Kidney (tissue), 13 donors: ENCODE measurements at regions not wholly inside any gene's neighbourhood (a gene's known extent, or its start where the extent isn't known, plus 50 kb on each side); places are given as distances from the start of the nearest gene placed in this dataset.

Source experiments
- DNase-seq, 5 donors: peaks; one replicate each; pipeline ENCODE4 v3.0.0-alpha.2; 2013 to 2020
- FAIRE-seq: peaks from 2 replicates; lab custom pipeline; 2012; peaks lifted over from hg19 to GRCh38; lab: Jason Lieb, UNC
- H3K27ac ChIP-seq, 2 donors: one replicate each; pipeline ENCODE4 v1.7.0; 2013; ENCODE audit warnings: low read depth in 2 of 2, low read length in 2 of 2, inconsistent platforms in 1 of 2
- H3K27me3 ChIP-seq: one replicate; pipeline ENCODE4 v1.7.1; 2013; ENCODE audit warnings: low read length, inconsistent platforms; ENCODE audit not compliant: control insufficient read depth, insufficient read depth
- H3K36me3 ChIP-seq, 3 donors: one replicate each; pipeline versions ENCODE4 v1.7.0 to v1.7.1; 2013; ENCODE audit warnings: low read length in 3 of 3, control low read depth in 1 of 3, inconsistent platforms in 1 of 3; ENCODE audit not compliant: insufficient read depth in 3 of 3, control insufficient read depth in 2 of 3
- H3K4me1 ChIP-seq, 3 donors: one replicate each; pipeline versions ENCODE4 v1.7.0 to v1.7.1; 2013; ENCODE audit warnings: low read length in 3 of 3, inconsistent platforms in 1 of 3, low read depth in 1 of 3; ENCODE audit not compliant: control insufficient read depth in 2 of 3, insufficient read depth in 2 of 3
- H3K4me3 ChIP-seq, 3 donors: one replicate each; pipeline versions ENCODE4 v1.7.0 to v1.8.1; 2013; ENCODE audit warnings: low read length in 3 of 3, control low read depth in 1 of 3, inconsistent platforms in 1 of 3
- H3K9ac ChIP-seq, 3 donors: one replicate each; pipeline versions ENCODE4 v1.7.0 to v1.7.1; 2013; ENCODE audit warnings: low read length in 3 of 3, control low read depth in 1 of 3, inconsistent platforms in 1 of 3
- H3K9me3 ChIP-seq, 3 donors: one replicate each; pipeline versions ENCODE4 v1.7.0 to v1.7.1; 2013; ENCODE audit warnings: low read length in 3 of 3, control low read depth in 1 of 3, inconsistent platforms in 1 of 3; ENCODE audit not compliant: control insufficient read depth in 2 of 3, insufficient read depth in 1 of 3
- intact Hi-C: fragments of 100-400 bp; cut with DNase I; formaldehyde crosslinking; loops from one replicate; pipeline ENCODE4 v1.11.1; 2022
- TF ChIP-seq, protein P1 (sequence below): IDR thresholded peaks from 3 replicates; pipeline ENCODE4 v1.5.1; 2012; ENCODE audit warnings: mild to moderate bottlenecking, moderate library complexity, borderline replicate concordance; ENCODE audit not compliant: insufficient read depth; ENCODE audit errors: extremely low read depth
- donor health status: control.
- donor health status: control.
- donor health status: control.
- donor health status: control.
- donor health status: control.
- donor health status: DM: yes; HTN: yes; CAD: no.
- donor health status: Normal renal cell carcinoma (clear cell type).

DNA sequence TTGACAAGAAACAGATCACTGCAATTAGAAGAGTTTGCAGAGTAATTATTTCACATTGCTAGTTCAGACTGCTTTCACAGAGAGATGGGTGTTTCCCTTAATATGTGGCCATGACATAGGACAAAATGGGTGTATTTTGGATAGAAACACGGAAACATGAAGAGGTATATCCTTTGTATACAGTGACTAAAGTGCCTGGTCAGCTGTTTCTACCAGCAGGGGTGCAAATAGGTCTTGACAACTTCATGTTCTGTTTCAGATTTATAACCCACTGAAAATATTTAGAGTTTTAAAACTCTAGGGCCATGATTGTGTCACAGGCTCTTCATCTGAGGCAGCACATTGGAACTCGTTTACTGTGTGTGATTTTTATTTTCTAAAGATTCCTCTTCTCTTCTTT lies 357.1 kb upstream of the TNP1 start:
- no peak overlapping the region for H3K4me3 ChIP-seq
- H3K4me1 ChIP-seq = no peaks in the 10 kb centered on the region
- no peak for DNase-seq
- no peak overlapping the region for H3K27ac ChIP-seq
- intact Hi-C loops = no loop called here
- no peaks in the 10 kb centered on the region for H3K27me3 ChIP-seq
- no peaks in the 10 kb centered on the region for H3K36me3 ChIP-seq
- FAIRE-seq = no peak
- TF ChIP-seq, protein P1, sequence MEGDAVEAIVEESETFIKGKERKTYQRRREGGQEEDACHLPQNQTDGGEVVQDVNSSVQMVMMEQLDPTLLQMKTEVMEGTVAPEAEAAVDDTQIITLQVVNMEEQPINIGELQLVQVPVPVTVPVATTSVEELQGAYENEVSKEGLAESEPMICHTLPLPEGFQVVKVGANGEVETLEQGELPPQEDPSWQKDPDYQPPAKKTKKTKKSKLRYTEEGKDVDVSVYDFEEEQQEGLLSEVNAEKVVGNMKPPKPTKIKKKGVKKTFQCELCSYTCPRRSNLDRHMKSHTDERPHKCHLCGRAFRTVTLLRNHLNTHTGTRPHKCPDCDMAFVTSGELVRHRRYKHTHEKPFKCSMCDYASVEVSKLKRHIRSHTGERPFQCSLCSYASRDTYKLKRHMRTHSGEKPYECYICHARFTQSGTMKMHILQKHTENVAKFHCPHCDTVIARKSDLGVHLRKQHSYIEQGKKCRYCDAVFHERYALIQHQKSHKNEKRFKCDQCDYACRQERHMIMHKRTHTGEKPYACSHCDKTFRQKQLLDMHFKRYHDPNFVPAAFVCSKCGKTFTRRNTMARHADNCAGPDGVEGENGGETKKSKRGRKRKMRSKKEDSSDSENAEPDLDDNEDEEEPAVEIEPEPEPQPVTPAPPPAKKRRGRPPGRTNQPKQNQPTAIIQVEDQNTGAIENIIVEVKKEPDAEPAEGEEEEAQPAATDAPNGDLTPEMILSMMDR = no peak
- H3K9me3 ChIP-seq = no peaks in the 10 kb centered on the region
- H3K9ac ChIP-seq = no peak overlapping the region

DNA sequence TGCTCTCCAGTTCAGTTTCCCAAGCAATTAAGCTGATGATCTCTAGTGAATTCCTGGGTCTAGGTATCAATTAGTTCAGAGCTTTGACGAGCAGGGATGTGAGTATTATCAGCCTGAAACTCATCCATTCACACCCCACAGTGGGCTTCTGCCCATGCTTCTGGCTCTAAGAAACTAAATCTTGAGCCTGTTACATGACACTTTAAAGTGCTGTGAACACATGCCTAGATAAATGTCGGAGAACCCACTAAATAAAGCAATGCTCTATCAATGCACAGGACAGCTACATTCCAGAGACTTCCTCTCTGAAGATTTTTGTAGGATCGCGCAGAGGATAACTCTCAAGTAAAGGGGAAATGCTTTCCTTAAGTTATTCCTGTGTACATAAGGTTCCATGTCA lies 356.5 kb upstream of the TNP1 start:
- Histone ChIP-seq H3K4me1 (no peaks in the 10 kb centered on the region), H3K4me3 (no peak overlapping the region), H3K9me3 (no peaks in the 10 kb centered on the region), H3K27ac (no peak overlapping the region), H3K27me3 (no peaks in the 10 kb centered on the region), H3K9ac (no peak overlapping the region), H3K36me3 (no peaks in the 10 kb centered on the region)
- peak in 1 of 5 donors; percentile 25 for DNase-seq
- intact Hi-C loops = no loop called here
- FAIRE-seq = no peak
- TF ChIP-seq, protein P1 = no peak

DNA sequence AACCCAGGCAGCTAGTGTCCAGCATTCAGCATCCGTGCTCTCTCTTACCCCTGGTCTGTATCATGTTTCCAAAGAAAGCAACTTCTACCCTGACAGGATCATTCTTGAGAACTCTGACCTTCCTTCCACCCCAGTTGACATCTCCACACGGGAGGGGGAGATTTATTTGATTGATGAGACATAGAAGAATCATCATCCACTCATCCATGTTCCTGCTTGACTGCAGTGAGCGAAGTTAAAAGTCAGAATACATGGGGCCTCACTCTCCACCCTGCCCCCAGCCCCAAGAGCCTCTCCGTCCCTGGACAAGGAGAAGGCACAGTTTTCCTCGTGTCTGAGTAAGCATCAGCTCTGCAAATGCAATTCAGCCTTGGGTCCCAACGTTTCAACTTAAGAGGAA lies 356.0 kb upstream of the TNP1 start:
- peak in 3 of 5 donors; percentile 36 to 61 (median 41) for DNase-seq
- Histone ChIP-seq H3K4me1 (no peaks in the 10 kb centered on the region), H3K9me3 (no peaks in the 10 kb centered on the region), H3K9ac (no peak overlapping the region), H3K4me3 (no peak overlapping the region), H3K27ac (no peak overlapping the region), H3K27me3 (no peaks in the 10 kb centered on the region), H3K36me3 (no peaks in the 10 kb centered on the region)
- TF ChIP-seq, protein P1 = no peak
- FAIRE-seq = no peak
- intact Hi-C loops = no loop called here

DNA sequence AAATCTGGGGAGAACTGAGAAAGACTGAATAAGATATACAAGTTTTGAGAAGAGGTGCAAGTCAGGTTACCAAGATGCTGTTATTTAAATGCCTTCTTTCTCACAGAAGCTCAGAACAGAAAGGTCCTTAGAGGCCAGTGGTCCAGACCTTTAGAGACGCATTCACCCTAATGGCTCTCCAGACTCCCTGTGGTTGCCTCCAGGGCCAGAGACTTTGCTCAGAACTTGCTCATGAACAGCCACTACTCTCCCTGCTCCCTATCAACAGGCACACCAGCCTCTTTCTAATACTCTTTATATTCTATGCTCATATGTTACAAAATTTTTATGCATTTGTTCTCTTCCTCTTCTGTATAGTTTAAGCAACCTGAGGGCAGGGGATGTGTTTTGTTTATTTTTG lies 349.0 kb upstream of the TNP1 start:
- Histone ChIP-seq H3K4me1 (no peaks in the 10 kb centered on the region), H3K4me3 (no peak overlapping the region), H3K9ac (no peak overlapping the region), H3K9me3 (peaks cover 0 to under 1% (median 0%) of the 10 kb centered on the region in 3 donors), H3K36me3 (no peaks in the 10 kb centered on the region), H3K27me3 (no peaks in the 10 kb centered on the region), H3K27ac (no peak overlapping the region)
- TF ChIP-seq, protein P1 = no peak
- FAIRE-seq (no peak), DNase-seq (no peak)
- intact Hi-C loops = no loop called here
